Keratinocyte (primary cell): ENCODE measurements at regions not wholly inside any gene's neighbourhood (a gene's known extent, or its start where the extent isn't known, plus 50 kb on each side); places are given as distances from the start of the nearest gene placed in this dataset.

Experiments used
- CTCF ChIP-seq, 3 experiments: IDR thresholded peaks in 1 of 3; conservative IDR thresholded peaks in 1 of 3; optimal IDR thresholded peaks in 1 of 3; 2 replicates in 2 of 3; 3 replicates in 1 of 3; pipeline versions ENCODE3 to v1.5.1; 2011; ENCODE audit warnings: low read length in 3 of 3, mild to moderate bottlenecking in 3 of 3, moderate library complexity in 2 of 3, control low read depth in 1 of 3, inconsistent platforms in 1 of 3; ENCODE audit not compliant: insufficient read depth in 2 of 3; ENCODE audit errors: extremely low read depth in 1 of 3
- EZH2 ChIP-seq: IDR thresholded peaks from one replicate; pipeline ENCODE4 v1.6.1; 2012; ENCODE audit warnings: inconsistent platforms, mild to moderate bottlenecking, low read length, moderate library complexity

DNA sequence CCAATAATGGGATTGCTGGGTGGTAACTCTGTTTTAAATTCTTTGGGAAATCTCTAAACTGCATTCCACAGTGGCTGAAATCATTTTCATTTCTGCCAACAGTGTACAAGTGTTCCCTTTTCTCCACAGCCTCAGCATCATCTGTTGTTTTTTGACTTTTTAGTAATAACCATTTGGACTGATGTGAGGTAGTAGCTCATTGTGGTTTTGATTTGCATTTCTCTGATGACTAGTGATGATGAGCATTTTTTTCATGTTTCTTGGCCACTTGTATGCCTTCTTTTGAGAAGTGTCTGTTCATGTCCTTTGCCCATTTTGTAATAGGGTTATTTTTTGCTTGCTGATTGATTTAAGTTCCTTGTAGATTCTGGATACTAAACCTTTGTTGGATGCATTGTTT lies 131.9 kb upstream of the B3GALT2 start:
- TF ChIP-seq CTCF (optimal IDR thresholded peaks at IDR 0.05 in 1 of 3, IDR thresholded peaks at IDR 0.05 in 1 of 3, conservative IDR thresholded peaks at IDR 0.05 in 1 of 3; ENCODE audit: extremely low read depth in 1 of 3, insufficient read depth in 2 of 3, low read length in 3 of 3) (no peak), EZH2 (no peak)
